Calu3 (cell line): ENCODE measurements at regions not wholly inside any gene's neighbourhood (a gene's known extent, or its start where the extent isn't known, plus 50 kb on each side); places are given as distances from the start of the nearest gene placed in this dataset.

Source experiments
- BruUV-seq: library from RNA; stranded (reverse); fragments of 400-500 nt; replicated peaks from 2 replicates; lab custom pipeline; 2021; lab: Mats Ljungman, UMichigan
- CTCF ChIA-PET: fragments of 300-600 bp; sonication (Branson Sonifier 250); formaldehyde crosslinking; loops from one replicate; lab custom pipeline; 2022; ENCODE audit warnings: antibody characterized with exemption; lab: Charles Lee
- DNase-seq: peaks from one replicate; pipeline ENCODE4 v3.0.0; 2022
- H3K27ac Mint-ChIP-seq: one replicate; pipeline ENCODE4 v1.8.0; 2022; ENCODE audit warnings: mixed read lengths; ENCODE audit not compliant: unreplicated experiment
- H3K27me3 Mint-ChIP-seq: one replicate; pipeline ENCODE4 v1.8.0; 2022; ENCODE audit warnings: mixed read lengths; ENCODE audit not compliant: unreplicated experiment
- H3K36me3 Mint-ChIP-seq: one replicate; pipeline ENCODE4 v1.8.0; 2022; ENCODE audit warnings: mild to moderate bottlenecking, moderate library complexity, mixed read lengths; ENCODE audit not compliant: insufficient read depth, unreplicated experiment
- H3K4me1 Mint-ChIP-seq: one replicate; pipeline ENCODE4 v1.8.0; 2022; ENCODE audit warnings: mild to moderate bottlenecking, low read depth, mixed read lengths; ENCODE audit not compliant: unreplicated experiment
- H3K4me3 Mint-ChIP-seq: one replicate; pipeline ENCODE4 v1.8.0; 2022; ENCODE audit warnings: mild to moderate bottlenecking, low read depth, moderate library complexity, mixed read lengths; ENCODE audit not compliant: unreplicated experiment
- H3K9me3 Mint-ChIP-seq: one replicate; pipeline ENCODE4 v1.8.0; 2022; ENCODE audit warnings: low read depth, mixed read lengths; ENCODE audit not compliant: unreplicated experiment
- intact Hi-C: fragments of 100-400 bp; cut with micrococcal nuclease; formaldehyde crosslinking; loops from one replicate; pipeline ENCODE4 v1.10.0; 2022; ENCODE audit not compliant: unreplicated experiment
- TF ChIP-seq, protein P1 (sequence below): fragments of 200-600 bp; IDR thresholded peaks from one replicate; pipeline ENCODE4 v1.8.0; 2022; ENCODE audit warnings: antibody characterized with exemption; ENCODE audit not compliant: unreplicated experiment

- BruUV-seq: no TSS peak
- TF ChIP-seq, protein P1, sequence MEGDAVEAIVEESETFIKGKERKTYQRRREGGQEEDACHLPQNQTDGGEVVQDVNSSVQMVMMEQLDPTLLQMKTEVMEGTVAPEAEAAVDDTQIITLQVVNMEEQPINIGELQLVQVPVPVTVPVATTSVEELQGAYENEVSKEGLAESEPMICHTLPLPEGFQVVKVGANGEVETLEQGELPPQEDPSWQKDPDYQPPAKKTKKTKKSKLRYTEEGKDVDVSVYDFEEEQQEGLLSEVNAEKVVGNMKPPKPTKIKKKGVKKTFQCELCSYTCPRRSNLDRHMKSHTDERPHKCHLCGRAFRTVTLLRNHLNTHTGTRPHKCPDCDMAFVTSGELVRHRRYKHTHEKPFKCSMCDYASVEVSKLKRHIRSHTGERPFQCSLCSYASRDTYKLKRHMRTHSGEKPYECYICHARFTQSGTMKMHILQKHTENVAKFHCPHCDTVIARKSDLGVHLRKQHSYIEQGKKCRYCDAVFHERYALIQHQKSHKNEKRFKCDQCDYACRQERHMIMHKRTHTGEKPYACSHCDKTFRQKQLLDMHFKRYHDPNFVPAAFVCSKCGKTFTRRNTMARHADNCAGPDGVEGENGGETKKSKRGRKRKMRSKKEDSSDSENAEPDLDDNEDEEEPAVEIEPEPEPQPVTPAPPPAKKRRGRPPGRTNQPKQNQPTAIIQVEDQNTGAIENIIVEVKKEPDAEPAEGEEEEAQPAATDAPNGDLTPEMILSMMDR: no peak
- Mint-ChIP-seq H3K9me3 (peaks cover 4% of the 10 kb centered on the region), H3K36me3 (no peaks in the 10 kb centered on the region), H3K4me1 (no peaks in the 10 kb centered on the region), H3K4me3 (no peak overlapping the region), H3K27ac (no peak overlapping the region), H3K27me3 (no peaks in the 10 kb centered on the region)
- intact Hi-C loops: no loop called here
- no peak for DNase-seq
- CTCF ChIA-PET: no interaction called here
These were observed 253.1 kb upstream of the SALL3 start for GRCh38 chr18:78726326-78727056.

GRCh38 chr18:78727057-78727739, 252.4 kb upstream of the SALL3 start:
- CTCF ChIA-PET: no interaction called here
- no TSS peak for BruUV-seq
- H3K27me3 Mint-ChIP-seq: no peaks in the 10 kb centered on the region
- TF ChIP-seq, protein P1: no peak
- no peak overlapping the region for H3K27ac Mint-ChIP-seq
- H3K4me3 Mint-ChIP-seq: no peak overlapping the region
- no peaks in the 10 kb centered on the region for H3K36me3 Mint-ChIP-seq
- peaks cover 2% of the 10 kb centered on the region for H3K9me3 Mint-ChIP-seq
- no peaks in the 10 kb centered on the region for H3K4me1 Mint-ChIP-seq
- intact Hi-C loops: no loop called here
- DNase-seq: no peak

DNA sequence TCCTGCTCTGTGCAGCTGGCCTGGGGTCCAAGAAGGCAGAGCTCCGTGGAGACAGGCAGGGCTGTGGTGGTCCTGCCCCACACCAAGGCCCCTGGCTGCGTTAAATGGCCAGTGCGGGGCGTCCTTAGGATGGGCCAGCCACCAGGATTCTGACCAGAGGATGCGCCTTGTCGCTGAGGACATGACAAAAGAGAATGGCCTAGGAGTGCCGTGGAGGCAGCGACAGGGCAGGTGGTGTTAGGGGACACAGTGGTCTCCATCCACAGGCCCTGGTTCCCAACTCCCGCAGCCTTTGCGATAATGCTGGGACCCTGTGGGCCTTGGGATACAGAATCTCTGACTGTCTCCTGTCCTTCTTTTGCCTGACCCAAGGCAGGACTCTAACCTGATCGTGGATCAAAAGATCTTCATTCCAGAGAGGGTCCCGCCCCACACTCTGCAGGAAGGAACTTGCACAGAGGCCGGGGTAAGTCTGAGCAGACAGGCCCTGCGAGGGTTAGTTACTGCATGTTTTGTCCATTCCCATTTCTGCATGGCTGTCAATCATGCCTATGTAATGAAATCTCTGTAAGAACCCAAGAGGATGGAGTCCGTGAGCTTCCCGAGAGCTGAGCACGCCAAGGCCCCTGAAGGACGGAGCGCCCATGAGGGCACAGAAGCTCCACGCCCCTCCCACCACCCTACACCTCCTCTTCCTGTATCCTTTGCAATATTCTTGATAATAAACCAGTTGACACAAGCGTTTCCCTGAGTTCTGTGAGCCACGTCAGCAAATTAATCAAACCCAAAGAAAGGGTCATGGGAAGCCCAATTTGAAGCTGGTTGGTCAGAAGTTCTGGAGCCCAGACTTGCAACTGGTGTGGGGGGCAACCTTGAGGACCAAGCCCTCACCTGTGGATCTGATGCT, 251.5 kb upstream of the SALL3 start:
- H3K9me3 Mint-ChIP-seq: peaks cover 2% of the 10 kb centered on the region
- CTCF ChIA-PET: no interaction called here
- no peak for DNase-seq
- TF ChIP-seq, protein P1: no peak
- no peaks in the 10 kb centered on the region for H3K4me1 Mint-ChIP-seq
- BruUV-seq: no TSS peak
- no peaks in the 10 kb centered on the region for H3K27me3 Mint-ChIP-seq
- intact Hi-C loops: no loop called here
- no peak overlapping the region for H3K4me3 Mint-ChIP-seq
- no peaks in the 10 kb centered on the region for H3K36me3 Mint-ChIP-seq
- no peak overlapping the region for H3K27ac Mint-ChIP-seq

DNA sequence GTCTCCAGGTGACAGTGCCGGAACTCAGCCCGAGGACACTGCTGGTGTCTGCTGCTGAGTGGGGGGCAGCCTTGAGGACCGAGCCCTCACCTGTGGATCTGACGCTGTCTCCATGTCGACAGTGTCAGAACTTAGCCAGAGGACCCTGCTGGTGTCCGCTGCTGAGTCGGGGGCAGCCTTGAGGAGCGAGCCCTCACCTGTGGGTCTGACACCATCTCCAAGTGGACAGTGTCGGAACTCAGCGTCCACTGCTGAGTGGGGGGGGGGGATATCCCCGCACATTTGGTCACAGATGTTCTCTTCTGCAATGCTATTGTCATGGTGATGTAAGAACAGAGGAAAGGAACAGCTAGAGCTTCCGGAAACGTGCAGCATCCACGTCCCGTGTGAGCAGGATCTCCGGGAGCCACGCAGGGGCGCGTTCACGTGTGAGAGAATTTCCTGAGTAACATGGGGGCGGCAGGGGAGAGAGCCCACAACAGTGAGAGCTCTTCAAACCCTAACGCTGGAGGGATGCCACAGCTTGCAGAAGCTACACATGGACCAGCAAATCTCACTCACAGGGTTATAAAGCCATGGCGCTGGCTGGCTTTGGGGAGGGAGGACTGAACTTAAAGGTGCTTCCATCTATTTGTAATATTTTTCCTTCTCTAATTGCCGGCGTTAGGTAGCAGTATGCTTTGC, 250.7 kb upstream of the SALL3 start:
- Mint-ChIP-seq H3K27ac (no peak overlapping the region), H3K4me3 (no peak overlapping the region), H3K27me3 (no peaks in the 10 kb centered on the region), H3K4me1 (no peaks in the 10 kb centered on the region), H3K9me3 (peaks cover 5% of the 10 kb centered on the region), H3K36me3 (no peaks in the 10 kb centered on the region)
- intact Hi-C loops: no loop called here
- TF ChIP-seq, protein P1: no peak
- no peak for DNase-seq
- CTCF ChIA-PET: no interaction called here
- no TSS peak for BruUV-seq
